A673 (cell line): ENCODE measurements at regions not wholly inside any gene's neighbourhood (a gene's known extent, or its start where the extent isn't known, plus 50 kb on each side); places are given as distances from the start of the nearest gene placed in this dataset.

Experiments
- EZH2 ChIP-seq: fragments of 200-600 bp; sonication (generic); IDR thresholded peaks from 2 replicates; pipeline ENCODE4 v1.6.1; 2017; ENCODE audit warnings: borderline replicate concordance, low read depth, mild to moderate bottlenecking, mixed read lengths, antibody characterized with exemption, low read length; ENCODE audit not compliant: poor library complexity, severe bottlenecking
- TF ChIP-seq, protein P1 (sequence below): fragments of 300-800, 200-600 bp; sonication (generic); conservative IDR thresholded peaks from 2 replicates; pipeline ENCODE4 v1.5.1; 2017; ENCODE audit warnings: low read depth, mild to moderate bottlenecking, antibody characterized with exemption, low read length, moderate library complexity, mixed read lengths

DNA sequence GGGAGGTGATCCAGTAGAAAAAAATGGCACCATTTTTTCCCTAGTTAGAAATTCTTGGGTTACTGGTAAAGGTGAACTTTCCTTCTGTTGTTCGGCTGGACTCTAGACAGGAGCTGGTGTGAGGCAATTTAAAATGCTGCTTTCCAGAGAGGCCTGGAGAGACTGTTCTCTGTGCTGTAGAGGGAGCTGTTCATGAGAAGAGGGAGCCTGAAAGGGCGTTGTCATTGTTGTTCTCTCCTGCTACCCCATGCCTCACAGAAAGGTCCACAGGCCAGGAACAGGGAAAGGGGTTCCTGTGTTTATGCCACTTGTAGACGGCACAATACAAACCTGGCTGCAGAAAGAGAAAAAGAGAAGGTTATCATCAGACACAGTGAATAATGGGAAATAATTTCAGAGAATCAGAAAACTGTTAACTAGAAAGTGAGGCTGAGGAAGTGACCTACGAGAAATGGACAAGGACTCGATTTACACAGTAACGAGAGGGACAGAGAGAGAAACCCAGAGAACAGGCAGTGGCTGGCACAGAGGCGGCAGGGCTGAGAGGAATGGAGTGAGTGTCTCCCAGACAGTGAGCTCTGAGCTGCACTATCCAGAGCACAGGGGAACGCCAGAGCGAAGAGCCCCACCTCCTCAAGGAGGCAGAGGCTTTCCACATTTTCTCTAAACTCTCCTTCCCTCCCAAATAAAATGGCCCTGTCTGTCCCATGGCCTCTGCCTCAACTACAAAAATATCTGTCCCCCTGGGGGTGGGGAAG is 109.2 kb downstream of the RRM1 start:
- TF ChIP-seq EZH2, result no peak
- TF ChIP-seq, protein P1, sequence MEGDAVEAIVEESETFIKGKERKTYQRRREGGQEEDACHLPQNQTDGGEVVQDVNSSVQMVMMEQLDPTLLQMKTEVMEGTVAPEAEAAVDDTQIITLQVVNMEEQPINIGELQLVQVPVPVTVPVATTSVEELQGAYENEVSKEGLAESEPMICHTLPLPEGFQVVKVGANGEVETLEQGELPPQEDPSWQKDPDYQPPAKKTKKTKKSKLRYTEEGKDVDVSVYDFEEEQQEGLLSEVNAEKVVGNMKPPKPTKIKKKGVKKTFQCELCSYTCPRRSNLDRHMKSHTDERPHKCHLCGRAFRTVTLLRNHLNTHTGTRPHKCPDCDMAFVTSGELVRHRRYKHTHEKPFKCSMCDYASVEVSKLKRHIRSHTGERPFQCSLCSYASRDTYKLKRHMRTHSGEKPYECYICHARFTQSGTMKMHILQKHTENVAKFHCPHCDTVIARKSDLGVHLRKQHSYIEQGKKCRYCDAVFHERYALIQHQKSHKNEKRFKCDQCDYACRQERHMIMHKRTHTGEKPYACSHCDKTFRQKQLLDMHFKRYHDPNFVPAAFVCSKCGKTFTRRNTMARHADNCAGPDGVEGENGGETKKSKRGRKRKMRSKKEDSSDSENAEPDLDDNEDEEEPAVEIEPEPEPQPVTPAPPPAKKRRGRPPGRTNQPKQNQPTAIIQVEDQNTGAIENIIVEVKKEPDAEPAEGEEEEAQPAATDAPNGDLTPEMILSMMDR, result no peak
